ENCODE measurements at regions not wholly inside any gene's neighbourhood (a gene's known extent, or its start where the extent isn't known, plus 50 kb on each side); places are given as distances from the start of the nearest gene placed in this dataset.

DNA sequence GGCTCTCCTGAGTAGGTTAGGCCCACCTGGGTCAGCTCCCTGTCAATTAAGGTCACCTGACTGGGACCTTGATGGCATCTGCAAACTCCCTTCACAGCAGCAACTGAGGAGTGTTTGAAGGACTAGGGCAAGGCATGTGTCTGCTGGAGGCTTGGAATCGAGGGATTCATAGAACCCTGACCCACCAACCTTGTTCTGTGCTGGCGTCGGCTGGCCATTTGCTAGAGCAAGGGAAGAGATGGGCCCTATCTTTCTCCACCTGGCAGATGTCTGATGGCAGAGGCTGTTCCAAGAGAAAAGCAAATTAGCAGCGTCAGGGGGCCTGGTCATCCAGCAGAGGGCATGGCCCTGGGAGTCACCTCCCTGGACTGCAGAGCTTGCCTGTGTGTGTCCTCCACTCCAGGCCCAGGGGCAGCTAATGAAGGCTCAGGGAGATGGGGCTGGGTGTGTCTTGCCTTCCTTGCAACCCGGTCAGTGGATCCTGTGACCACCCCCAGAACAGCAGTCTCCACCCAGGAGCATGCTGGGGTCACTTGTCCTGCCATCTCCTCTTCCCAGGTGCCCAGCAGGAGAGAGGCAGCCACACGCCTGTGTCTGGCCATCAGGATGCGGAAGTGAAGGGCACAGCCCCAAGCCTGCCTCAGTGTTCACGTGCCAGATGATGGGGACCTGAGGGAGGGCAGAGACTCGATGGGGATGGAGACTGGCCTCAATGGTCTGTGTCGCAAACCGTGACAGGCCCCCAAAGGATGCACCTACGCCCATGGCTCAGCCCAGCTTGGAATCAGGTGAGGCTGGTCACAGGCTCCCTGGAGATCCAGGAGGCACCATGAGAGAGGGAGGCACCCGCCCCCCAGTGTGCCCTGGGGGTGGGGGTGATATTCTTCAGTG, 53.9 kb downstream of the BARX1 start:
- H3K27ac ChIP-seq (ENCODE audit: low read length) = no peak overlapping the region
- no peaks in the 10 kb centered on the region for H3K27me3 ChIP-seq (ENCODE audit: control insufficient read depth in 1 of 2, insufficient read depth in 2 of 2, low read length in 2 of 2)
- H3K4me1 ChIP-seq (ENCODE audit: control insufficient read depth, insufficient read depth, low read length) = no peaks in the 10 kb centered on the region
- no peaks in the 10 kb centered on the region for H3K9me3 ChIP-seq (ENCODE audit: control insufficient read depth in 2 of 2, low read length in 2 of 2)
- H3K36me3 ChIP-seq (ENCODE audit: control insufficient read depth in 2 of 2, insufficient read depth in 2 of 2, low read length in 2 of 2) = no peaks in the 10 kb centered on the region
- H3K9ac ChIP-seq (ENCODE audit: low read length in 2 of 2) = no peak overlapping the region
- H3K4me3 ChIP-seq (ENCODE audit: low read length in 2 of 2) = no peak overlapping the region

DNA sequence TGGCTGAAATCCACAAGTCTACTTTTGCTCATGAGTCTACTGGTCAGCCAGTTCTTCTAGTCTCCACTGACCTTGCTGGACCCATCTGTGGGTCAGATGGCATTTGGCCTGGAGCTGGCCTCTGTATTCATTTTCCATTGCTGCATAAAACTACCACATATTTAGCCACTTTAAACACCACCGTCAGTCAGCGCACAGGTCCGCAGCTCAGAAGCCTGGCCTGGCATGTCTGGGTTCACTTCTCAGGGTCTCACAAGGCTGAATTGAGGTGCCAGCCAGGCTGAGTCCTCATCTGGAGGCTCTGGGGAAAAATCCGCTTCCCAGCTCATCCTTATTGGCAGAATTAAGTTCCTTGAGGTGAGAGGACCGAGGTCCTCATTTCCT, 54.7 kb downstream of the BARX1 start:
- Histone ChIP-seq H3K4me3 (ENCODE audit: low read length in 2 of 2) (no peak overlapping the region), H3K27ac (ENCODE audit: low read length) (no peak overlapping the region), H3K27me3 (ENCODE audit: control insufficient read depth in 1 of 2, insufficient read depth in 2 of 2, low read length in 2 of 2) (no peaks in the 10 kb centered on the region), H3K9me3 (ENCODE audit: control insufficient read depth in 2 of 2, low read length in 2 of 2) (no peaks in the 10 kb centered on the region), H3K9ac (ENCODE audit: low read length in 2 of 2) (no peak overlapping the region), H3K4me1 (ENCODE audit: control insufficient read depth, insufficient read depth, low read length) (no peaks in the 10 kb centered on the region), H3K36me3 (ENCODE audit: control insufficient read depth in 2 of 2, insufficient read depth in 2 of 2, low read length in 2 of 2) (no peaks in the 10 kb centered on the region)

DNA sequence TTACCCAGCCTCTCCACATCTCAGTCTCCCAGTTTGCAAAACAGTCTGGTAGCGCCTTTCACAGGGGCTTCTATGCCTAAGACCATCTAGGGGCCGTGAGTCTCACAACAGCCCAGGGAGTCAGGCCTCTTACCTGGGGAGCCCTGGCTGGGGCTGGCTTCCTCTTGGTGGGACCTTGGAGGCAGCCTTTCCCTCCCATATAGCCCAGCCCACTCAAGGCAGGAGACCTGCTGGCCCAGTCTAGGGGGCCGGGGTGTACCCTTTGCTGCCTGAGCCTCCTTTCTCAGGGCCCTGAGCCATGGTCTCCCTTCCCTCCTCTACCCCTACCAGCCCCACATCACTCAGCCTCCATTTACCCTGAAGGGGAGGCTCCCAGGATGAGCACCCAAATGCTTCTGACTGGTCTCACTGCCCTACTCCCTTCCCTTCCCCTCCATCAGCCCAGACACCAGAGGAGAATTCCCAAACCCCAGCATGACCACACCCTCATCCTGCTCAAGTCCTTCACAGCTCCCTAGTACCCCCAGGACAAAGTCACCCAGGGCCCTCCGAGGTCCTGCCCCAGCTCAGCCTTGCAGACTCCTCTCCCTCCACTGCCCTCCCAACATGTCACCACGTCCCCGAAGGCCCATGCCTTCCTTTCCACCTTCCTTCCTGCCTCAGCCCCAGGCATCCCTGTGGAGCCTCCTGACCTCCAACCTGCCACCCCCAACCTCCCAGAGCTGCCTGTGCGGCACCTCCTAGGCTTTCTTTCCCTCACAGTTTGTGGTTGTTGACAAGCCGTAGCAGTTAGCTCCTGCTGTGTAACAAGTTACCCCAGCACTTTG, 55.3 kb downstream of the BARX1 start:
- Histone ChIP-seq H3K9me3 (ENCODE audit: control insufficient read depth in 2 of 2, low read length in 2 of 2) (no peaks in the 10 kb centered on the region), H3K4me1 (ENCODE audit: control insufficient read depth, insufficient read depth, low read length) (no peaks in the 10 kb centered on the region), H3K9ac (ENCODE audit: low read length in 2 of 2) (no peak overlapping the region), H3K27me3 (ENCODE audit: control insufficient read depth in 1 of 2, insufficient read depth in 2 of 2, low read length in 2 of 2) (no peaks in the 10 kb centered on the region), H3K4me3 (ENCODE audit: low read length in 2 of 2) (no peak overlapping the region), H3K27ac (ENCODE audit: low read length) (no peak overlapping the region), H3K36me3 (ENCODE audit: control insufficient read depth in 2 of 2, insufficient read depth in 2 of 2, low read length in 2 of 2) (no peaks in the 10 kb centered on the region)

DNA sequence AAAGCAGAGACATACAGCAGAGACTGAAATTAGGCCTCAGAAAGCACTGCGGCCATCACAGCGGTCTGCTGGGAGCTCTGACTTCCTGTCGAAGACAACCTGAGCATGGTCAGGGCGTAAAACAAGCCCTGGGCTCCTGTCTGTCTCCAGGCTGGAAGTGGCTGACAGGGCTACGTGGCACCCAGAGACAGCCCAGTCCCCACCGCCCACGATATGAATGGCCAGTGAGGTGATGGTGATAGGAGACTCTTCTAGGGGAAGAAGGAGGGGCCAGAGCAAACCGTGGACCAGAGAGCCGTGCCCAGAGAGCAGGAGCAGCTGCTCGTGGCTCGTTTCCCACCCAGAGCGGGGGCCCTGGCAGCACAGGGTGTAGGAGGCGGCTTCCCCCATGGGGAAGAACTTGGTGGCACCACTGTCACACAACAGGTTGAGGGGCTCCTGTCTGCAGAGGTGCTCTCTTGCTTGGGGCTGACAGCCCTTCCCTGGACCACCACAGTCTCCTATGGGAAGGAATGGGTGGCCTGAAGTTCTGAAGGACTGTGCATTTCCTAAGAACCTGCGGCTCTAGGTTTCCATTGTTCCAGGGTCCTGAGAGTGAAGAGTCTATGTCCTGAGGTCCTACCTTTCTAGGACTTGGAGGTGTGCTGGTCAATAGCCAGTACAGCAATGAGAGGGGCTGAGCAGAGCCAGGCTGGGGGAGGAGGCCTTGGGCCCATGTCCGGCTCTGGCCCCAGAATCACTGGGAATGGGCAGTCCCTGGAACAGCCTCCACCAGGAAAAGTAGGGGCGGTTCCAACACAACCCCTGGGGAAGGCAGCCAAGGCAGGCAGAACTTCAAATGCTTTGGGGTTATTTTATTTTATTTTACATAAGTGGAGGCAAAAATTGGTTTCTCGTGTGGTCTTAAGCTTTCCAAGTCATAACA, 56.4 kb downstream of the BARX1 start:
- Histone ChIP-seq H3K9me3 (ENCODE audit: control insufficient read depth in 2 of 2, low read length in 2 of 2) (no peaks in the 10 kb centered on the region), H3K36me3 (ENCODE audit: control insufficient read depth in 2 of 2, insufficient read depth in 2 of 2, low read length in 2 of 2) (no peaks in the 10 kb centered on the region), H3K4me1 (ENCODE audit: control insufficient read depth, insufficient read depth, low read length) (peaks cover 5% of the 10 kb centered on the region), H3K4me3 (ENCODE audit: low read length in 2 of 2) (no peak overlapping the region), H3K27me3 (ENCODE audit: control insufficient read depth in 1 of 2, insufficient read depth in 2 of 2, low read length in 2 of 2) (no peaks in the 10 kb centered on the region), H3K9ac (ENCODE audit: low read length in 2 of 2) (no peak overlapping the region), H3K27ac (ENCODE audit: low read length) (no peak overlapping the region)

DNA sequence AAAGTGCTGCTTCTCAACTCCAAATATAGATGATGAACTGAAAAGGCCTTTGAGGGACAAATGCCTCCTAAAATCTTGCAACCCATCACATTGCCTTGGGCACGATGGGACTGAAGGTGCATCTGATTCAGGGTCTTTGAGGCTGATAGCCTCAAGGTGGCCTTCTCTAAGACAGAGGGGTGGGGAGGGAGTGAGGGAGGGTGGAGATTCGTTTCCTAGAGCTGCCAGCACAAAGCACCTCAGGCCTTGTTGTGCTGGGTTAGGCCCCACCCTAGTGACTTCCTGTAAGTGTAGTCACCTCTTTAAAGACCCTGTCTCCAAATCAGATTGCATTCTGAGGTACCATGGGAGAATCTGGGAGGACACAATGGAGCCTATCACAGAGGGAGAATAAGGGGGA, 57.1 kb downstream of the BARX1 start:
- peaks cover 8% of the 10 kb centered on the region for H3K4me1 ChIP-seq (ENCODE audit: control insufficient read depth, insufficient read depth, low read length)
- H3K9me3 ChIP-seq (ENCODE audit: control insufficient read depth in 2 of 2, low read length in 2 of 2) = no peaks in the 10 kb centered on the region
- peak overlapping the region in 1 of 2 donors; percentile 2 for H3K9ac ChIP-seq (ENCODE audit: low read length in 2 of 2)
- no peaks in the 10 kb centered on the region for H3K36me3 ChIP-seq (ENCODE audit: control insufficient read depth in 2 of 2, insufficient read depth in 2 of 2, low read length in 2 of 2)
- no peaks in the 10 kb centered on the region for H3K27me3 ChIP-seq (ENCODE audit: control insufficient read depth in 1 of 2, insufficient read depth in 2 of 2, low read length in 2 of 2)
- no peak overlapping the region for H3K27ac ChIP-seq (ENCODE audit: low read length)
- H3K4me3 ChIP-seq (ENCODE audit: low read length in 2 of 2) = no peak overlapping the region

DNA sequence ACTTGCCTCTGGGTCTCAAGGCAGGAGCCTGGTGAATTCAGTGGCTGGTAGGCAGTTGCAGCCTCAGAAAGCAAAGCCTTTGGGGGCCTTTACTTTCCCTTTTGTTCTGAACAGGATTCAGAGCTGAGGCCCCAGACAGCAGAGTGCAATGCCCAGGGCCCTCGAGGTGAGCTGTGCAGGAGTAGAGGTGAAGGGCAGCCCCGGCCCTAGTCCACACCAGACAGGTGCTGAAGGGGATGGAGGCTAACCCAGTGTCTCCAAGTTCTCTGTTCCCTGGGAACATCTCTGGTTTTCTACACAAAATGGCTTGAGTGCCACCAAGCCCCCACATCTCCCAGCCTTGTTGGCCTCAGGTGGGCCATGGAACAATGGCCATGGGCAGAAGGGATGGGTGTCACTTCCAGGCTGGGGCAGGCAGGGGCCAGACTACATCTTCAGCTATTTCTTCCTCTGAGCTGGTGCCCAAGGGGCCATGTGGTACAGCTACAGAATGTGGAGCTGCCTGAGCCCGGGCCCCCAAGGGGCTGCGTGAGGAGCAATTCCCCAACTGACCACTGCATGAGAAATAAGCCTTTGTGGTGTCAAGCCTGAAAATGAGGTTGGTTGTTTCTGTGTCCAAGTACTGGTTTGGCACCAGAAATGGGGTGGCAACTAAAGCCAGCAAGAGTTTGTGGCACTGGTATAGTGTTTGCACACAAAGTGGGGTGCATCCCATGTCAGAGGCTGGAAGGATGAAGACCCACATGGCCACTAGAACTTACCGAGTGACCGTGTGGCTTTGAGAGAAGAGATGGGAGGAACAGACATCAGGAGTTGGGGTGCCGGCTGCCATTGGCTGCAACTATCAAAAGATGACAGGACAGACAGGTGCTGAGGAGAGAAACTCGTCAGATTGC, 57.8 kb downstream of the BARX1 start:
- H3K4me3 ChIP-seq (ENCODE audit: low read length in 2 of 2) = no peak overlapping the region
- peaks cover 8% of the 10 kb centered on the region for H3K4me1 ChIP-seq (ENCODE audit: control insufficient read depth, insufficient read depth, low read length)
- no peaks in the 10 kb centered on the region for H3K36me3 ChIP-seq (ENCODE audit: control insufficient read depth in 2 of 2, insufficient read depth in 2 of 2, low read length in 2 of 2)
- no peak overlapping the region for H3K9ac ChIP-seq (ENCODE audit: low read length in 2 of 2)
- H3K9me3 ChIP-seq (ENCODE audit: control insufficient read depth in 2 of 2, low read length in 2 of 2) = no peaks in the 10 kb centered on the region
- no peak overlapping the region for H3K27ac ChIP-seq (ENCODE audit: low read length)
- no peaks in the 10 kb centered on the region for H3K27me3 ChIP-seq (ENCODE audit: control insufficient read depth in 1 of 2, insufficient read depth in 2 of 2, low read length in 2 of 2)

DNA sequence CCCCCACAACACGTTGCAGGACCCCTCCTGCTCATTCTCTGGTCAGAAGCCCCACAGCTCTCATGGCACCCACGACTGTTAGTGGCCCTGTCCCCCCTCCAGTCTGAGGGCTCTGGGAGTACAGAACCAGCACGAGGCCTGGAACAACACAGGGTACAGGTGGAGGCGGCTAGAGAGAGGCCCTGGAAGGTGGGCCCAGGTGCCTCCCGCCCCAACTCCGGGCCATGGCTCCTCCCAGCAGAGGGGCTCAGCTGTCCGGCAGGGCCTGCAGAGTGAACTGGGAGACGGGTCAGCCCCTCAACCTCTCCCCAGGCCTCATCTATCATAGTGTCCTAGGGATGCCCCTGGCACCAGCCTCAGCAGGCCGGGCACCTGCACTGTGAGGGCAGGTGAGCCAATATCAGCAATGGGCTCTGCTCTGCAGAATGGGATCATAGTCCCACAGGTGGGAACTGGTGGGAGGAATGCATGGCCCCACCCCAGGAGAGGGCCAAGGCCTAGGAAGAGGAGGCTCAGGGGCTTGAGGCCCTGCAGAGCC, 58.6 kb downstream of the BARX1 start:
- Histone ChIP-seq H3K36me3 (ENCODE audit: control insufficient read depth in 2 of 2, insufficient read depth in 2 of 2, low read length in 2 of 2) (no peaks in the 10 kb centered on the region), H3K9me3 (ENCODE audit: control insufficient read depth in 2 of 2, low read length in 2 of 2) (no peaks in the 10 kb centered on the region)

DNA sequence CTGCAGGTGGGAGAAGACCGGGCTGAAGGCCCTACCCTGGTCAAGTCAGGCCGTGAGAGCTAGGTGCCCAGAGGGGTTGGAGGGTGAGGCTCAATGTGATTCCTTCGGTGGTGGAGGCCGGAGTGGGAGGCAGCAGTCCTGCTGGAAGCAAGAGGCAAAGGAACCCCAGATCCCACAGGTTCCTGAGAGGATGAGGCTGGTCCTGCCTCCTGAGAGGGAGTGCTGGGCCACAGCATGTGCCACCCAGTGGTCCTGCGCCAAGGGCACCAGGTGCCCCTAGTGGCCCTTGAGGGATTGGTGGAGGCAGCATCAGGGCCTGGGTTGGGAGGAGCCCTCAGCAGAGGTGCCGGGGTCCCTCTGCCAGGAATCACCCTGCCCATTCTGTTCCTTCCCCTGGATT, 59.1 kb downstream of the BARX1 start:
- Histone ChIP-seq H3K36me3 (ENCODE audit: control insufficient read depth in 2 of 2, insufficient read depth in 2 of 2, low read length in 2 of 2) (no peaks in the 10 kb centered on the region), H3K4me1 (ENCODE audit: control insufficient read depth, insufficient read depth, low read length) (peaks cover 8% of the 10 kb centered on the region), H3K27ac (ENCODE audit: low read length) (no peak overlapping the region), H3K4me3 (ENCODE audit: low read length in 2 of 2) (no peak overlapping the region), H3K9me3 (ENCODE audit: control insufficient read depth in 2 of 2, low read length in 2 of 2) (no peaks in the 10 kb centered on the region), H3K27me3 (ENCODE audit: control insufficient read depth in 1 of 2, insufficient read depth in 2 of 2, low read length in 2 of 2) (no peaks in the 10 kb centered on the region), H3K9ac (ENCODE audit: low read length in 2 of 2) (no peak overlapping the region)

More for the DNA sequence above, 58.6 kb downstream of the BARX1 start:
- Histone ChIP-seq H3K4me1 (ENCODE audit: control insufficient read depth, insufficient read depth, low read length) (peaks cover 8% of the 10 kb centered on the region), H3K27me3 (ENCODE audit: control insufficient read depth in 1 of 2, insufficient read depth in 2 of 2, low read length in 2 of 2) (no peaks in the 10 kb centered on the region), H3K9ac (ENCODE audit: low read length in 2 of 2) (no peak overlapping the region), H3K4me3 (ENCODE audit: low read length in 2 of 2) (no peak overlapping the region), H3K27ac (ENCODE audit: low read length) (no peak overlapping the region)

DNA sequence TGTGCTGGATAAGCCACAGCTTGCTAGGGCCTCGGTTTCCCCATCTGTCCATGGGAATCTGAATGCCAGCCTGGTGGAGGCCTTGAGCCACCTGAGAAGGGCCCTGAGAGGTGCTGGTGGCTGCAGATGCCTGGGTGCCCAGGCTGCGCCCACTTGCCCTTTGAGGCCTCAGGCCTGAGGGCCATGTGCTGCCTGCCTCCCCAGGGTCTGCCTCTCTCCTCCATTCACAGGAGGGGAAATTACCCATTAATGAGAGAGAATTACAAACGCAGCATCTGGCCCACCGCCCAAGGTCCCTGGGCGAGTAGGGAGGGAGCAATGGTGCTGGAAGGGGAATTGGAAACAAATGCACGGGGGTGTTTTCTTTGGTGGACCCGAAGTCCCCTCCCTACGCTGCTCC, 59.6 kb downstream of the BARX1 start:
- Histone ChIP-seq H3K4me3 (ENCODE audit: low read length in 2 of 2) (no peak overlapping the region), H3K27me3 (ENCODE audit: control insufficient read depth in 1 of 2, insufficient read depth in 2 of 2, low read length in 2 of 2) (no peaks in the 10 kb centered on the region), H3K9ac (ENCODE audit: low read length in 2 of 2) (no peak overlapping the region), H3K4me1 (ENCODE audit: control insufficient read depth, insufficient read depth, low read length) (peaks cover 8% of the 10 kb centered on the region), H3K36me3 (ENCODE audit: control insufficient read depth in 2 of 2, insufficient read depth in 2 of 2, low read length in 2 of 2) (no peaks in the 10 kb centered on the region), H3K9me3 (ENCODE audit: control insufficient read depth in 2 of 2, low read length in 2 of 2) (no peaks in the 10 kb centered on the region), H3K27ac (ENCODE audit: low read length) (no peak overlapping the region)
